Mesenchymal stem cell (in vitro differentiated cells and primary cell): ENCODE measurements at regions not wholly inside any gene's neighbourhood (a gene's known extent, or its start where the extent isn't known, plus 50 kb on each side); places are given as distances from the start of the nearest gene placed in this dataset.

Experiments
- DNase-seq: peaks from one replicate; pipeline ENCODE4 v3.0.0-alpha.2; 2013
- H2AFZ ChIP-seq: one replicate; pipeline ENCODE4 v1.6.1; 2013; ENCODE audit warnings: low read depth, mild to moderate bottlenecking, control low read depth, inconsistent platforms, low read length, moderate library complexity
- H2AK5ac ChIP-seq: 2 replicates; pipeline ENCODE4 v1.6.1; 2013; ENCODE audit warnings: low read length, moderate library complexity, mild to moderate bottlenecking, inconsistent platforms; ENCODE audit not compliant: severe bottlenecking
- H2BK120ac ChIP-seq: one replicate; pipeline ENCODE4 v1.6.1; 2013; ENCODE audit warnings: low read depth, mild to moderate bottlenecking, inconsistent platforms, low read length, moderate library complexity
- H2BK12ac ChIP-seq, 2 experiments: one replicate each; pipeline ENCODE4 v1.6.1; 2013; ENCODE audit warnings: inconsistent platforms in 2 of 2, low read length in 2 of 2, mild to moderate bottlenecking in 2 of 2, moderate library complexity in 2 of 2, control low read depth in 1 of 2
- H2BK15ac ChIP-seq: one replicate; pipeline ENCODE4 v1.6.1; 2013; ENCODE audit warnings: mild to moderate bottlenecking, low read depth, inconsistent platforms; ENCODE audit not compliant: poor library complexity, severe bottlenecking
- H2BK5ac ChIP-seq: 2 replicates; pipeline ENCODE4 v1.6.1; 2013; ENCODE audit warnings: low read depth, mild to moderate bottlenecking, low read length, control low read depth, inconsistent platforms; ENCODE audit not compliant: poor library complexity, severe bottlenecking
- H3K14ac ChIP-seq, 2 experiments: one replicate each; pipeline ENCODE4 v1.6.1; 2013; ENCODE audit warnings: inconsistent platforms in 2 of 2, low read length in 2 of 2, control low read depth in 1 of 2, mild to moderate bottlenecking in 1 of 2, moderate library complexity in 1 of 2
- H3K18ac ChIP-seq, 2 experiments: one replicate each; pipeline ENCODE4 v1.6.1; 2013; ENCODE audit warnings: inconsistent platforms in 2 of 2, low read length in 2 of 2, control low read depth in 1 of 2, low read depth in 1 of 2, mild to moderate bottlenecking in 1 of 2
- H3K23ac ChIP-seq, 2 experiments: one replicate each; pipeline ENCODE4 v1.6.1; 2013; ENCODE audit warnings: inconsistent platforms in 2 of 2, low read length in 2 of 2, mild to moderate bottlenecking in 2 of 2, moderate library complexity in 2 of 2, control low read depth in 1 of 2
- H3K27ac ChIP-seq: 2 replicates; pipeline ENCODE4 v1.5.1; 2013; ENCODE audit warnings: mild to moderate bottlenecking, moderate library complexity, low read length, control low read depth, inconsistent platforms; ENCODE audit not compliant: poor library complexity, severe bottlenecking
- H3K27me3 ChIP-seq, 2 experiments: 2 replicates each; pipeline versions ENCODE4 v1.6.1 to v1.7.0; 2013; ENCODE audit warnings: low read length in 2 of 2, mild to moderate bottlenecking in 2 of 2, moderate library complexity in 2 of 2, control low read depth in 1 of 2, inconsistent platforms in 1 of 2; ENCODE audit not compliant: control insufficient read depth in 1 of 2, insufficient read depth in 1 of 2
- H3K36me3 ChIP-seq, 2 experiments: 2 replicates each; pipeline versions ENCODE4 v1.6.1 to v1.7.0; 2013; ENCODE audit warnings: low read length in 2 of 2, control low read depth in 1 of 2, inconsistent platforms in 1 of 2, low read depth in 1 of 2, mild to moderate bottlenecking in 1 of 2; ENCODE audit not compliant: insufficient read depth in 2 of 2, control insufficient read depth in 1 of 2
- H3K4ac ChIP-seq, 2 experiments: one replicate each; pipeline ENCODE4 v1.6.1; 2013; ENCODE audit warnings: inconsistent platforms in 2 of 2, low read length in 2 of 2, mild to moderate bottlenecking in 2 of 2, moderate library complexity in 2 of 2, control low read depth in 1 of 2, low read depth in 1 of 2
- H3K4me1 ChIP-seq: 2 replicates; pipeline ENCODE4 v1.6.1; 2013; ENCODE audit warnings: low read depth, low read length, control low read depth; ENCODE audit not compliant: control insufficient read depth, insufficient read depth
- H3K4me2 ChIP-seq: 2 replicates; pipeline ENCODE4 v1.6.1; 2013; ENCODE audit warnings: low read length, mild to moderate bottlenecking, inconsistent platforms; ENCODE audit not compliant: poor library complexity, severe bottlenecking
- H3K4me3 ChIP-seq, 2 experiments: 2 replicates each; pipeline versions ENCODE4 v1.5.1 to v1.7.0; 2013; ENCODE audit warnings: low read length in 2 of 2, mild to moderate bottlenecking in 2 of 2, control low read depth in 1 of 2, low read depth in 1 of 2; ENCODE audit not compliant: insufficient read depth in 1 of 2
- H3K79me1 ChIP-seq: replicated peaks from 2 replicates; pipeline ENCODE4 v1.6.1; 2013; ENCODE audit warnings: mild to moderate bottlenecking, control low read depth, low read length, inconsistent platforms; ENCODE audit not compliant: poor library complexity, severe bottlenecking
- H3K9ac ChIP-seq: 2 replicates; pipeline ENCODE4 v1.7.0; 2013; ENCODE audit warnings: mild to moderate bottlenecking, low read length, moderate library complexity
- H3K9me3 ChIP-seq: 2 replicates; pipeline ENCODE4 v1.7.0; 2013; ENCODE audit warnings: mild to moderate bottlenecking, low read length; ENCODE audit not compliant: control insufficient read depth
- H4K8ac ChIP-seq: one replicate; pipeline ENCODE4 v1.6.1; 2013; ENCODE audit warnings: inconsistent platforms, mild to moderate bottlenecking, low read length, moderate library complexity
- H4K91ac ChIP-seq: one replicate; pipeline ENCODE4 v1.6.1; 2013; ENCODE audit warnings: mild to moderate bottlenecking, low read length, inconsistent platforms
- WGBS: methylation state at CpG from one replicate; pipeline ENCODE4 v1.1.7; 2013; ENCODE audit warnings: mixed read lengths; 5-methylcytosine and 5-hydroxymethylcytosine counted together

- H3K9me3 ChIP-seq, result no peaks in the 10 kb centered on the region
- no peak overlapping the region for H3K18ac ChIP-seq
- H2BK12ac ChIP-seq, result no peak overlapping the region
- no peak overlapping the region for H4K8ac ChIP-seq
- no peak overlapping the region for H2BK120ac ChIP-seq
- no peak overlapping the region for H2BK15ac ChIP-seq
- no peak overlapping the region for H3K27ac ChIP-seq
- H2AK5ac ChIP-seq, result no peak overlapping the region
- no peak overlapping the region for H2AFZ ChIP-seq
- H3K4me1 ChIP-seq, result no peaks in the 10 kb centered on the region
- H3K9ac ChIP-seq, result no peak overlapping the region
- H3K36me3 ChIP-seq, result peaks cover 0 to 13% of the 10 kb centered on the region in 2 experiments
- H4K91ac ChIP-seq, result no peak overlapping the region
- H2BK5ac ChIP-seq, result no peak overlapping the region
- H3K4me3 ChIP-seq, result no peak overlapping the region
- H3K4ac ChIP-seq, result no peak overlapping the region
- no peak overlapping the region for H3K4me2 ChIP-seq
- no peaks in the 10 kb centered on the region for H3K79me1 ChIP-seq
- DNase-seq, result no peak
- H3K23ac ChIP-seq, result no peak overlapping the region
- H3K27me3 ChIP-seq, result no peaks in the 10 kb centered on the region
- no peak overlapping the region for H3K14ac ChIP-seq
Measured at GRCh38 chr2:217304582-217304981, 444.7 kb upstream of the TNP1 start.

- Histone ChIP-seq H3K18ac (no peak overlapping the region), H3K23ac (no peak overlapping the region)
- 97% methylated on average over 3 of the region's 3 CpGs for WGBS
Measured at GRCh38 chr2:217302856-217303255, 443.0 kb upstream of the TNP1 start.

DNA sequence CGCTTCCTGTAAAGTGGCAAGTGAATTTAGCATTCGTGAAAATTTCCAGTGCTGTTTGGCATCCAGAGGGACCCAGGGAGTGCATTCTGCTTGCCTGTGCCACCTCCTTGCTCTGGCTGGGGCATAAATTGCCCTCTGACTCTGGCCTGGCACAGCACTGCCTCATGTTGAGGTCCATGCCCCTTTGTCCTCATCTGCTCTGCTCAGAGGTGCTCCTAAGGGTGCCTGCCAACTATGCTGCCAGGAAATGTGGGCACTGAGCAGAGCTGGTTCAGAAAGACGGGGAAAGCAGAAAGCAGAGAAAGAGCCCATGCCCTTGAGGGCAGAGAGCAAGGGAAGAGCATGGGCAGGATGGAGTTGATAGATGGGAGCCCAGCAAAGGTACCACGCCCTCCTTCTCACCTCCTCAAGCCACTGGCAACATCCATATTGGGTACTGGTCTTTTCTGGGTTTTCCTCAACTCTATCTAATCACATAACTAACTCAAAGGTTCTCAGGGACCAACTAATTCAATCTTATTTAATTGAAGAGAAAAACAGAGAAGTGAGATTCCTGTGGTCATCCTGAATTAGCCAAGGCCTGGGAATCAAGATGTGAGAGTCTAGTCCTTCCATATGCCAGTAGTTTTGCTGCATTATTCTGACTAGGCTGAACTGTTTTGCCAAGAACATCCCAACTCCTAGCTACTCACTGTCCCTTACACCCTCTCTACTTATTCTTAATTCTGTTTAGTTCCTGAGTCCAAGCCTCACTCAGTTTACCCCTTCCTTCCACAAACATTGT is 441.5 kb upstream of the TNP1 start:
- Histone ChIP-seq H3K27me3 (no peaks in the 10 kb centered on the region), H4K91ac (no peak overlapping the region), H3K4me2 (no peak overlapping the region), H2AK5ac (no peak overlapping the region), H3K79me1 (no peaks in the 10 kb centered on the region), H3K27ac (no peak overlapping the region), H2BK5ac (no peak overlapping the region), H3K36me3 (peaks cover 0 to 16% of the 10 kb centered on the region in 2 experiments), H2BK12ac (no peak overlapping the region), H3K14ac (no peak overlapping the region), H3K4ac (no peak overlapping the region), H3K4me3 (no peak overlapping the region), H3K4me1 (no peaks in the 10 kb centered on the region), H3K18ac (no peak overlapping the region), H3K23ac (no peak overlapping the region), H3K9me3 (peaks cover 20% of the 10 kb centered on the region), H4K8ac (no peak overlapping the region), H2BK15ac (no peak overlapping the region), H2AFZ (no peak overlapping the region), H2BK120ac (no peak overlapping the region), H3K9ac (no peak overlapping the region)
- DNase-seq, result no peak
- WGBS, result 100% methylated on average over 3 of the region's 4 CpGs

More at GRCh38 chr2:217302856-217303255, 443.0 kb upstream of the TNP1 start:
- no peaks in the 10 kb centered on the region for H3K4me1 ChIP-seq
- peaks cover 7% of the 10 kb centered on the region for H3K9me3 ChIP-seq
- no peak overlapping the region for H3K27ac ChIP-seq
- H2AK5ac ChIP-seq, result no peak overlapping the region
- no peak overlapping the region for H3K14ac ChIP-seq
- H3K27me3 ChIP-seq, result no peaks in the 10 kb centered on the region
- no peak overlapping the region for H4K91ac ChIP-seq
- H3K4ac ChIP-seq, result no peak overlapping the region
- H3K9ac ChIP-seq, result no peak overlapping the region
- H2AFZ ChIP-seq, result no peak overlapping the region
- DNase-seq, result no peak
- H3K79me1 ChIP-seq, result no peaks in the 10 kb centered on the region
- H3K4me3 ChIP-seq, result no peak overlapping the region
- no peak overlapping the region for H2BK5ac ChIP-seq
- peaks cover 0 to 13% of the 10 kb centered on the region in 2 experiments for H3K36me3 ChIP-seq
- H2BK15ac ChIP-seq, result no peak overlapping the region
- no peak overlapping the region for H2BK12ac ChIP-seq
- no peak overlapping the region for H4K8ac ChIP-seq
- no peak overlapping the region for H2BK120ac ChIP-seq
- H3K4me2 ChIP-seq, result no peak overlapping the region

DNA sequence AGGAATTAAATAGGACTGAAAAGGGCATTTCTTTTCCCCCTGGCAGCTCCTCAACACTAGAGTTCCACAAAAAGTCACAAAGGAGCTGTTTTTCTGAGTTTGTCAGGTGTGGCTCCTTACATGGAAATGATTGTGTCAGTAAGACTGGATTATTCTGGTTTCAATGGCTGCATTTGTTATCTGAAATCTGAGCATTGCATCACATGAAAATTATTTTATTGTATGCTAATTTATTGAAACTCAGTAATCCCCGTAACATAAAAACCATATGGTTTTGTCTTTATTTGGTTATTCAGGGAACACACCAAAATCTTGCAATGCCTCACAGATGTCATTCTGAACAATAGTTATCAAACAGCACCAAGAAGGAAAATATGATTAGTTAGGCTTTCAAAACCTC is 439.7 kb upstream of the TNP1 start:
- H3K18ac ChIP-seq, result no peak overlapping the region
- no peaks in the 10 kb centered on the region for H3K27me3 ChIP-seq
- no peak overlapping the region for H3K4me3 ChIP-seq
- no peak overlapping the region for H4K91ac ChIP-seq
- peaks cover 28% of the 10 kb centered on the region for H3K9me3 ChIP-seq
- H2BK120ac ChIP-seq, result no peak overlapping the region
- H2BK5ac ChIP-seq, result no peak overlapping the region
- no peaks in the 10 kb centered on the region for H3K79me1 ChIP-seq
- H2AK5ac ChIP-seq, result no peak overlapping the region
- 100% methylated on average over 1 of the region's 1 CpG for WGBS
- H2AFZ ChIP-seq, result no peak overlapping the region
- no peak overlapping the region for H4K8ac ChIP-seq
- no peak overlapping the region for H3K14ac ChIP-seq
- H3K9ac ChIP-seq, result no peak overlapping the region
- DNase-seq, result no peak
- no peak overlapping the region for H2BK12ac ChIP-seq
- no peaks in the 10 kb centered on the region for H3K4me1 ChIP-seq
- peaks cover 0 to 14% of the 10 kb centered on the region in 2 experiments for H3K36me3 ChIP-seq
- no peak overlapping the region for H3K4me2 ChIP-seq
- no peak overlapping the region for H3K27ac ChIP-seq
- no peak overlapping the region for H3K4ac ChIP-seq
- H3K23ac ChIP-seq, result no peak overlapping the region
- no peak overlapping the region for H2BK15ac ChIP-seq
